NCI-H460 (cell line): ENCODE measurements at regions not wholly inside any gene's neighbourhood (a gene's known extent, or its start where the extent isn't known, plus 50 kb on each side); places are given as distances from the start of the nearest gene placed in this dataset.

Experiments
- DNase-seq: peaks from one replicate; pipeline ENCODE4 v3.0.0-alpha.2; 2016; ENCODE audit warnings: low read depth; ENCODE audit errors: extremely low read depth

DNA sequence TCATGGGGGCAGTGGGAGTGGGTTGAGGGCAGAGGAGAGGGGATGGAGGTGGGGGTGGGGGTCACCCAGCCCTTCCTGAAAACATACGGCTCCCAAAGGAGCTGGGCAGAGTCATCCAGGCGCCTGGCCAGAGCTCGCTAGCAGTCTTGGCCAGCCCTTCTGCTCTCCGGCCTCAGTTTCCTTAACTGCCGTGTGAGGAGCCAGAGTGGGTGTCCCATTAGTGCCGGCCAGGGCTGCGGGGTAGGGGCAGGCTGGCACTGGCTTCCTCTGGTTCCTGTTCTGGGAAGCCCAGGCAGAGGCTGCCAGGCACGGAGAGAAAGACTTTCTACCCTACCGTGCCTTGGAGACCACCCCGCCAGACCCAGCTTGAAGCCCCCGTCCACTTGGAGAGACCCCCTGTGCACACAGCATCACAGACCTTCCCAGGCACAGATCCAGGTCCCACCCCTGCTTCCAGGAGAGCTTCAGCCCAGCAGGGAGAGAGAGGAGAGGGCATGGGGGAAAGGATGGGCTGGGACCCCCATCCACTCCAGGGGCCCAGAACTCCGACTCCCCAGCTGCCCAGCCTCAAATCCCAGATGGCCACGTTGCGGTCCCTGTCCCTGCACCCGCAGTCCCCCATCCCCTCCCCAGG, 93.3 kb downstream of the RFLNA start:
- DNase-seq, result no peak

DNA sequence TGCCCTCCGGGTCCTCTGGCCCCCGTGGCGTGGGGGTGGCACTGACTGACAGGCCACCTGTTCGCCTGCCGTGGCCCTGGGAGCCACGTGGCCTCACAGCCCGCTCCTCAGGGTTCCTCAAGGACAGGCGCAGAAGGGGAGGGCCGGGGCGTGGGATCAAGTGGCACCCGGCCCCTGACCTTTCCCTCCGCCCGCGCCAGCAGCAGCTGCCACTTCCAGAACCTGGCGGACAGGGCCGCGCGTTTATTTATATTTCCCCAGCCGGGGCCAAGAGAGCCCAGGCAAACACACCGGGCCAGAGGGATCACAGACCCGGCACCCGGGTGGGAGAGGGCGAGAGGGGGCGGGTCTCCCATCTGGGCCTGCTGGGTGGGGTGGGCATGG, 92.6 kb downstream of the RFLNA start:
- no peak for DNase-seq

DNA sequence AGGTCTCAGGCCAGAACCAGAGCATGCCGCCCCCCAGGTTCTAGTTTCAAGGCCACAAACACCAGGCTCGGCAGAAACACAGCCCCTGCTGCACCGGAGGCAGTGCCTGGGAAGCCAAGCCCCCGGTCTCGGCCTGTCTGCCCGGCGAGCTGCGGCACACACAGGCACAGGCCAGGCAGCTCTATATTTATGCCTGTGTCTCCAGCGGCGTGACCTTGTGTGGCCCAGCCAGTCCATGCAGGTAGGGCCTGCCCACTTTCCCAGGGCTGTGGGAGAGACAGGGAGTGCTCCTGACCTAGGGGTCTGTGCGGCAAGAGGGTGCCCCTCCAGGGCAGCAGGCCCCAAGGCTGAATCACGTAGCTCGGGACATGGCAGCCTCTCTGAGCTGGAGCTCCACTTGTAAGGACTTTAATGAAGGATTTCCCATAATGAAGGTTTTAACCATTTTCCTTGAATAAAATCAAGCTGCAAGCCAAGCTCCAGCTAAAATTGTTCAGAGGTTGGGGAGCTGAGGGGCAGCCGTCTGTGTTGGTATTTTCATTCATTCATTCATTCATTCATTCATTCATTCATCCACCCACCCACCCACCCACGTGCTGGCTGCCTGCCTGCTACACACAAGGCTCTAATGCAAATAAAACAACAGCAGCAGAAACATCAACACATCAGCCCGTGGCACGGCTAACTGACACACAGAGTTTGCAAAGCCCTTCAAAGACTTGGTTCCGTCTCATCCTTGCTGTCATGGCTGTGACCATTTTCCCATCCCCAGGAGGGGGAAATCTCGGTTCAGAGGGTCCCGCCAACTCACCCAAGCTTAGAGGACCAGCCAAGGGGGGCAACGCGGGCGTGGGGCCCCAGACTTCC, 92.0 kb downstream of the RFLNA start:
- DNase-seq, result no peak

DNA sequence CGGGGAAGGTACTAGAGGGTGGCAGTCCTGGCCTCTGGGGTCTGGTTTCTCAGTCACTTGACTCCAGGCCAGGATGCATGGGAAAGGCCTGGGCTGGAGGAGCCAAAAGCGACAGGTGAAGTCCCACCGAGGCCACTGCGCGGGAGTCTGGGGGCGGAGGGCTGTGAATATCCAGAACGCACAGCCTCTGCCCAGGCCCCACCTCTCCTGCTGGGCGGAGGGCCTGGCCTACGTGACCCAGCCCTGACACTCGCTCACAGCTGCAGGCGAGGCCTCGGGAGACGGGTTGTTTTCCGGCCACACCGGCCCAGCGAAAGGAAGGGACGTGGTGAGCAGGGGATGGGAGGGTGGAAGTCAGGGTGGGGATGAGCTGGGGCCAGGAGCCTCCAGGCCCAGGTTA, 91.2 kb downstream of the RFLNA start:
- DNase-seq, result no peak

DNA sequence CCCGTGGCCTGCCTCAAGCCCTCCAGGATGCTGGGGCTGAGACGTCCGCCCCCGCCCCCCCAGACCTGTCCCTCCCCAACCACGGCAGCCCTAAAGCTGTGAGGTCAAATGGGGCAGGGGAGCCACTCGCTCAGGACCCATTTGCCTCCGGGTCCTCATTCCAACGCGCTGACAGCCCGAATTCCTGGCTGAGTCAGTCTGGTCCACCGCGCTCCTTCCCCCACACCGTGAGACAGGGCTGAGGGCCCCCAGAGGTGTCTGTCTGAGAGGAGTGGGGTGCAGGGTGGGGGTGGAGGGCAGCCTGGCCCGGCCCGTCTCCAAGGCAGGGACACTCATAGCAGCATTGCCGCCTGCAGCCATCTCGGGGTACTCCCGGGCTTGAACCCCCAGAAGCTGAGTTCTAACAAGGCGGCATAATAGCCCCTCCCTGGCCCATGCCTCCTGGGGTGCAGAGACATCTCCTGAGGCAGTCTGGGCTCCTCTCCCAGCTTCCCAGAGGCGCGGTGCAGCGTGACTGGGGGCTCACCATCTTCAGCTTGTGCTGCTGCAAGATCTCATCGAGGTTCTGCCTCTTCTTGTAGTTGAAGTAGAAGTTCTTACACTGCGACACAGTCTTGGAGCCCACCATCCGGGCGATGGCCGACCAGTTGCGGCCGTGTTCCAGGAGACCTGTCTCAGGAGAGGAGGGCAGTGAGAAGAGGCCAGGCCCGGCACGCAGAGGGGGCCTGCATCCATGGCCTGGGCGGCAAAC, 90.5 kb downstream of the RFLNA start:
- DNase-seq, result peak; percentile 40

DNA sequence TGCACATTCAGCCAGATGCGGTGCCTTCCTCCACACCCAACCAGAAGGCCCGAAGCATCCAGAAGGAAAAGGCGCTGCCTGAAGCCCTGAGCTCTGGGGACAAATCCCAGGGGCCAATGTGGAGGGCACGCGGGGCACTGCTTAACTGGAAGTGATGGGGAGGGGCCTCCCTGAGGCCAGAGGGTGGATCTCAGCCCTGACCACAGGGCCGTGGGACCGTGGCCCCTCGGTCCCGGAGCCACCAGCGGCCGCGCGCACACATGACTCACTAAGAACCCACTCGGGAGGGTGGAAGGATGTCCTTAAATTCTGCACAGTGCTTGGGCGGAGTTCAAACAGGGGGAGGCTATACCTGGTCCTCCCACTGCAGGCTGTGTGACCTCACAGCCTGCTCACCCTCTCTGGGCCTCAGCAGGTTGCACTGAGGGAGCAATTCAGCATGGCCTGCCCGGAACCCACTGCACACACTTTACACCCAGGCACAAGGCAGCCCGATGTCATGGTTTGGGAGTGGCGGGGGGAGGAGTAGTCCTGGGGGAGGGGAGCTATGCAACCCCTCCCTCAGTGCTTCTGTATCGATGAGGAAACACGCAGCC, 89.5 kb downstream of the RFLNA start:
- DNase-seq, result no peak

DNA sequence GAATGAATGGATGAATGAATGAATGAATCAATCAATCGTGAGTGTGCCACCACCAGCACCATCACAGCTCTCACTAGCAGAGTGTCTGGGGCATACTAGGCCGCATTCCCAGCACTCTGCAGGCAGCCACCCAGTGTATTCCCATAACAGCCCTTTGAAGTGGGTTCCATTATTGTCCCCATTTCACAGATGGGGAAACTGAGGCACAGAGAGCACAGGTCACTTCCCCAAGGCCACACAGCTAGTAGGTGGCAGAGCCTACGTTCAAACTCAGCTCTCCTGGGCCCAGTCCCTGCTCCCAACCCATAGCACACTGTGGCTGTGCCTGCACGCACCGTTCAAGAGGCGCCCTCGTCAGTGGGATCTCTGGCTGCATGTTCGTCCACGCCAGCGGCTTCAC, 88.1 kb downstream of the RFLNA start:
- no peak for DNase-seq

DNA sequence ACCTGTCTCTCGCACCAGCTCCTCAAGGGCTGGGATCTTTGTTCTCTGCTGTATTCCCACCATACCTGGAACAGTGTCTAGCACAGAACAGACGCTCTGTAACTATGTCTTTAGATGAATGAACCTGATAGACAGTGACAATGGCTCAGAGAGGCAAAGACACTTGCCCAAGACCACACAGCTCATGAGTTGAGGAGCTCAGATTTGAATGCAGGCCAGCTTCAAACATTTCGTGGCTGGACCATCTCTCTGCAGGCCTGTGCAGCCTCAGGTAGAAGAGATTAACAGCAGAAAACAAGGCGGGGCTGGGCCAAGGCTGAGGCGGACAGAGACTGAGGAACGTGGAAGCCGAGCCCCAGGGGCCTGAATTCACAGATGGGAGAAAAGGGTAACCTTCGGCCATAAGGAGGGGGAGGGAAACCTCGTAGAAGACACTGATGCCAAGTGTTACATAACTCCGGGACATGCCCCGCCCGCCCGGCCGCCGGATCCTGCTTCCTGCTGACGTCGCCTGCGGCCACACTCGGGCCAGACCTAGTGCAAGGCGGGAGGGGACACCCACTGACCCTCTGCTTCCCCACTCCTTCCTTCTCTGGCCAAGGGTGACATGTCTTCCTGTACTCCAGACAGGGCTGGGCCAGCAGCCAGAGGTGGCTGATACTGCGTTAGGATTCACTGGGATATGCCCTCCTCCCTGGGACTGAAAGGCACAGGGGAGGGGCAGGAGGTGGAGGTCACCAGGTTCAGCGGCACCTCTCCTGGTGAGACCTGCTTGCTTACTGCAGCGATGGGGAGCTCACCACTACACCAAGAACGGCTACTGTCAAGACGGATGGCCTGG, 86.8 kb downstream of the RFLNA start:
- peak; percentile 53 for DNase-seq

DNA sequence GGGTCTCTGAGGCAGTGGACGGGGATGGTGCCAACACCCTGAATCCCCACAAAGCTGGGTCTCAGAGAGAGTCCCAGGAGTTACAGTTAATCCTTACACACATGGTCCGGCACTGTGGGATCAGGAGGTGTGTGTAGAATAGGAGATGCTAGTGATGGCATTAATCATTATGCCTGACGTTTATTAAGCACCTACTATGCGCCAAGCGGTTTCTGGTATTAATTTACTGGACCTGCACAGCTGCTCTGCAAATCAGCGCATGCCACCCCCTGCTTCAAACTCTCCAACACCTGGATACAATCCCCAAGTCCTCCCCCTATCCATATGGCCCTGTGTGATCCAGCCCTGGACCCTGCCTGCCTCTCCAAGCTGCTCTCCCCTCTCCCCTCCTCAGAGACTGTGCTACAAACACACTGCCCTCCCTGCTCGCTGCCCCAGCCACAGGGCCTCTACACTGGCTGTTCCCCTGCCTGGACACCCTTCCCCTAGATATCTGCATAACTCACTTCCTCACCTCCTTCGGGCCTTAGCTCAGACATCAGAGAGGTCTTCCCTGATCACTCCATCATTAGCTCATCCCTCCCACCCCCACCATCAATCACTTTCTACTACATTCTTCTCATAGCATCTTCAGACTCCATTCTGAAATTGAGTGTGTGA, 86.0 kb downstream of the RFLNA start:
- DNase-seq, result no peak

DNA sequence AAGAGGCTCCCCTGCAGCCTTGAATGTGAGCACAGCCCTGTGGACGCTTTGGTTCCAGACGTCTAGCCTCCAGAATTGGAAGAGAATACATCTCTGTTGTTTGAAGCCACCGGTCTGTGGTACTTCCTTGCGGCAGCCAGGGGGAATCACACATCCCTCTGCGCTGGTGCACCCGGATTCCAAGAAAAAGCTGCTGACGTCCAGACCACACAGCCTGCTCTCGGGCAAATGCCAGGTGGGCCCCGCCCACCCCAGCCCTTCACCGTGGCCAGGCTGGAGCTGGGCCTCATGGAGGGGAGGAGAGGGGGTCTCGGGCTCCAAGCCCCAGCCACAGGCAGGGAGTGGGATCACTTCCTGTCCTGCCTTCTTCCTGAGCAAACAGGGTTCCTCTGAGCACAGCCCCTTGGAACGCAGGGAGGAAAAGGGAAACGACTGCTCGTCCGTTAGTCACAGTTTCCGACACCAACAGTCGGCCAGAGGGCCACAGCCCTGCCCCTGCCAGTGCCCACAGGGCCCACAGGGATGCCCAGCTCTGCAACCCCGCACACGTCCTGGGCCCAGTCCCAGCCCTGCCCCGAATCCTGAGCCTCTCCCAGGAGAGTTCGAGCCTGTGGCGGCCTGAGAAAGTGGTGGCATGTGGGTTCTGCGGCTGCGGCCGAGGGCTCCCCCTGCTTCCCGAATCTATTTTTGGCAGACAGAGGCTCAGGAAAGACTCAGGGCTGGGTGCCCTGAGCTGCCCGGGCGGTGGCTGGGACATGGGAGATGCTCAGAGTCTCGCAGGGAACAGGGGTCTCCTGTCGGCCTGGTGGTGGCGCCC, 85.3 kb downstream of the RFLNA start:
- peak; percentile 35 for DNase-seq

DNA sequence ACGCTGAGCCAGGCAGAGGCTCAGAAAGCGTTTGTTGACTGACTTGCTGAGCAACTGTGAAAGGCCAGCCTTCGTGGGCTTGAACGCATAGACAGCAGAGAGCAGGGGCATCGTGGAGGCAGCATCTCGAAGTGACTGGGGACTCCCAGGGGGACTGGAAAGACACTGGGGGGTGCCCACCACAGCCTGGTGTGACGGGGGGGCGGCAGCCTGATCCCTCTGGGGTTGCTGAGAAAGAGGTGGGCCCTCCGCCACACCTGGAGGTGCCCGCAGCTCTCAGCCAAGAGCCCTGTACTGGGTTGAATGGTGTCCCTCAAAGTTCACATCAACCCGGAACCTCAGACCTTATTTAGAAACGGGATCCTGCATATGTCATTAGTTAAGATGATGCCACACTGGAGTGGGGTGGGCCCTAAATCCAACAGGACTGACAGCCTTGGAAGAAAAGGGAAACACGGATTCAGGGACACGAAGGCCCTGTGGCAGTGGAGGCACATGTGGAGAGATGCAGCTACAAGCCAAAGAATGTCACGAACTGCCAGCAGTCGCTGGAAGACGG, 84.6 kb downstream of the RFLNA start:
- DNase-seq, result no peak

DNA sequence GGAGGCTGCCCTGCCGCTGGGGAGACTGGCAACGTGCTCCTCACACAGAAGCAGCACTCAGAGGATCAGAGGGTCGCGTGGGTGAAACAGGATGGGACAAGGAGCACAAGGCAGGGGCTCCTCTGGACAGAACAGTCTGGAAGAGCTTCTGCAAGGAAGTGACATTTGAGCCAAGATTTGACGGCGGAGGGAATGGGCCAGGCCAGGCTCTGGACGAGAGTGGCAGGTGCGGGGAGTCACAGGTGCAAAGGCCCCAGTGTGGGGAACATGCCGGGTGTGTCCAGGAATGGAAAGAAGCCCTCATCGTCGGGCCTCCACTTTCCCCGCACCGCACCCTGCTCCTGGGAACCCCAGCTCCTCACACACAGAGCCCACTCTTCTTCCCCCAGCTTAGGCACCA, 84.0 kb downstream of the RFLNA start:
- no peak for DNase-seq

DNA sequence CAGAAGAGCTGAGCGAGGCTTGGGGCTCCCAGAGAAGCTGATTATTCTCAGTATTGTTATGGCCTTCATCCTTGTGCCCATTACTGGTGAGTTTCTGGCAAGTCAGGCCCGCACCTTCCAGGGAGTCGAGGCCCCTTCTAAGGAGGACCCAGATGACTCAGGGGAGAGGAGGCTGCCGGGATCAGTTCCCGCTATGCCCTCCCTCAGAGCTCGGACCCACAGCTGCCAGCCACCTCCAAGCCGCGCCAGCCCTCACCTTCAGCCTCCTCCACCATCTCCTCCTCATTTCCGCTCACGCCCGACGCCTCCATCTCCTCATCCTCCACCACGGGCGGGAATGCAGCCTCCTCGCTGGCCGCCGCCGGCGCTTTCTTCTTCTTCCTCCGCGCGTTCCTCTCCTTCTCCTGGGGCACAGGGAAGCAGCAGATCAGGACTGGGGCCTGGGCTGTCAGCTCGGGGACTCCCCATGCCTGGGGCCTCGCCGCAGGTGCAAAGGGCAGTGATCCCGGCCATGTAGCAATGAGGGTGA, 83.2 kb downstream of the RFLNA start:
- DNase-seq, result no peak

DNA sequence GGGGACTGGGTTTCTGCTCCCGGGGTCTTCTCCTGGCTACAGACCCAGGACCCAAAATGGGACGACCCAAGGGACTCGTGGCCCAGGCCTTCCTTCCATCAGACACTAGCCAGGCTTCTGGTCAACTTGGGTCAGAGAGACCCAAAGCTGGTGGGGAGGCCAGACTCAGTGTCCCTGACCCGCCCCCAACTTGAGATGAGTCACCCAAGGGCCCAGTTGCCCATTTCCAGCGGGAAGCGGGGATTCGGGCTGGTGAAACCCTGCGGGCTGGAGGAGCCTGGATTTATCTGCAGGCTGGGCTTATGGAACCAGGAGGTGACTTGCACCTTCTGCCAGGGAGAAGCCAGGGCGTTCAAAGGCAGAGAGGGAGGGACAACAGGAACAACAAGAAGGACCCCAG, 81.5 kb downstream of the RFLNA start:
- no peak for DNase-seq

DNA sequence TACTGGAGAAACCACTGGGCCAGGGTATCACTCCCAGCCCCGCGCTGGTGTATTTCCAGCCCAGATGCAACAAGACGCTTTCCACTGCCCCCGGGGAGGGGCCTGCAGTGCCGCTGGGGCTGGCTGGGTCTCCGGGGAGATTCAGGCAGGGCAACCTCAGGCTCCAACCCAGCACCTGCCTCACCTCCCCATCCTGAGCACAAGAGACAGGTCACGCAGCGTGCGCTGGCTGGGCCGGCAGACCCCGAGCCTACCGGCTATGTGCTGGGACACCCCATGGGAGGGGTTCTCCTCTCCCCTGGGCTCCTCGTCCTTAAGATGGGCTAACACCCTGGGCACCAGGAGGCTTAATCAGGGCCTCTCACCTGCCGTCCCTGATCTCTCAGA, 80.9 kb downstream of the RFLNA start:
- DNase-seq, result no peak

DNA sequence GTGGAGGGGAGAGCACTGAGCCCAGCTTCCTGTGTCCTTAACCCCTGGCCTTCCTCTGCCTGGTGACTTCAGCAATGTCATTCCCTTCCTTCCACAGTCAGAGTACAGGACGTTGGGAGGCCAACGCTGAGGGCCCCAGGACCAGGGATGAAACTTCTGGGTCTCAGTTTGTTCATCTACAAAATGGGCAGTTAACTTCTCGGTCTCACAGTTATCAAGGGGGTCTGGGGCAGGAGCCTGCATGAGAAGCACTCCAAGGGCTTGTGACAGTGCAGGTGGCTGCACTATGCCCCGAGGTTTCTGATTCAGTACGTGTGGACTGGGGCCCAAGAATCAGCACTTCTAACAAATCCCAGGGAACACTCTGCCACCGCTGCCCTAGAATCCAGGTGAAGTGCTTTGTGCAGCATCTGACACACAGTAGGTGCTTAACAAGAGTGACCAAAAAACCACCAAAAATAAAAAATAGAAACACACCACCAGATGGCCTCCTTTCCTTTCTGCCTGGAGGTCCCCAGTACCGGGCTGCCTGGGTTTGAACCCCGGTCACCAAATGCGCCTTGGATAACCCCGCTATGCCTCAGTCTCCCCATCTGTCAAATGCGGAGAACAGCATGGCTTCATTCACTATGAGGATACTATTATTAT, 80.4 kb downstream of the RFLNA start:
- no peak for DNase-seq

DNA sequence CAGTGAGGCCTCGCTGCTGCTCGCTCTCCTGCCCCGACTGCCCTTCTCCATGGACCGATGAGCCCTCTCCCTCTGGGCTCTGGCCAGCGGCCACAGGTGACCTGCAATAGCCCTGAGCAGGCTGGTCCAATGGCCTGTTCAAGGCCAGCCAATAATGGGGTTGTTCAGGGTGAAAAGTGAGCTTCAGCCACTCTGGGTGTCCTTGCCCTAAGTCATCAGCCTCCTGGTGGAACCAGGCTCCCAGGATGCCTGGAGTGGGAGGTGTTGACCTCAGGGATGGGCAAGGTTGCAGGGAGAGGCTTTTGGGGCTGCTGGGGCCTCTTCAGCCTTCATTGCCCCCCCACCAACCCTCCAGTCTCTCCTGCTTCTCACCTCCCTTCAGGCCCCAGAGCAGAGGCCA, 79.7 kb downstream of the RFLNA start:
- no peak for DNase-seq

DNA sequence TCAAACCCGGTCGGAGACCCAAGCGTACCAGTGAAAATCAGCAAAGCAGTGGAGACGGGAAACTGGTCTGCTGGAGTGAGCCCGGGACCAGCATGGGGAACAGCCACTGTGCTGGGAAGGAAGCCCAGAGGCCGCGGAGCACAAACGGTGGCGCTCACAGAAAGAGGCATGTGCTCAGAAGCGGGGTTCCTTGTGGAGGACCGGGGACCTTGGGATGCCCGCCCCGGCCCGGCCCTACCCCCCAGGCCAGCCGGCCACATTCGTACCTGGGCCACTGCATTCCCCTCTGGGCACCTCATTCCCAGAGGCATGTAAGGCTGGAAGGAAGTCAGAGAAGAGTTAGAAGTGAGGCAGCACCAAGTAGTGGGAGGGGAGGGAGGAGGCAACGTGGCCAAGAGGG, 79.3 kb downstream of the RFLNA start:
- DNase-seq, result no peak
